CD4-positive, CD25-positive, alpha-beta regulatory T cell (primary cell): ENCODE measurements at regions not wholly inside any gene's neighbourhood (a gene's known extent, or its start where the extent isn't known, plus 50 kb on each side); places are given as distances from the start of the nearest gene placed in this dataset.

Experiments
- ATAC-seq, 2 donors: fragments of 150-1000 bp; cut with Tn5 transposase; one replicate each; pipeline ENCODE4 v1.10.0; 2021; ENCODE audit warnings: low read depth in 2 of 2, moderate number of reproducible peaks in 2 of 2, moderate library complexity in 1 of 2
- DNase-seq, 3 donors: peaks; one replicate each; pipeline versions ENCODE4 v3.0.0 to v3.0.0-alpha.2; 2012 to 2022; ENCODE audit warnings: mixed read lengths in 1 of 3
- H3K27ac ChIP-seq: one replicate; pipeline ENCODE4 v1.7.0; 2013; ENCODE audit warnings: mild to moderate bottlenecking, low read length; ENCODE audit not compliant: insufficient read depth, poor library complexity, severe bottlenecking
- H3K27me3 ChIP-seq: one replicate; pipeline ENCODE4 v1.7.0; 2013; ENCODE audit warnings: low read length; ENCODE audit not compliant: control insufficient read depth, insufficient read depth
- H3K36me3 ChIP-seq: one replicate; pipeline ENCODE4 v1.7.0; 2013; ENCODE audit warnings: mild to moderate bottlenecking, low read length, moderate library complexity; ENCODE audit not compliant: control insufficient read depth, insufficient read depth
- H3K4me1 ChIP-seq: 2 replicates; pipeline ENCODE4 v1.7.0; 2013; ENCODE audit warnings: mild to moderate bottlenecking, low read length; ENCODE audit not compliant: insufficient read depth, control insufficient read depth, poor library complexity, severe bottlenecking
- H3K4me3 ChIP-seq: one replicate; pipeline ENCODE4 v1.7.0; 2013; ENCODE audit warnings: low read depth, mild to moderate bottlenecking, low read length, moderate library complexity
- H3K9me3 ChIP-seq, 2 experiments: 1 replicate in 1 of 2; 2 replicates in 1 of 2; pipeline ENCODE4 v1.7.0; 2013; ENCODE audit warnings: low read length in 2 of 2, mild to moderate bottlenecking in 1 of 2, moderate library complexity in 1 of 2; ENCODE audit not compliant: control insufficient read depth in 2 of 2
- H3K27ac Mint-ChIP-seq, 3 donors: one replicate each; pipeline ENCODE4 v1.8.0; 2020 to 2022; ENCODE audit warnings: mild to moderate bottlenecking in 3 of 3, mixed read lengths in 3 of 3, moderate library complexity in 2 of 3
- H3K27me3 Mint-ChIP-seq: one replicate; pipeline ENCODE4 v1.8.0; 2022; ENCODE audit warnings: mild to moderate bottlenecking, mixed read lengths
- H3K36me3 Mint-ChIP-seq: one replicate; pipeline ENCODE4 v1.8.0; 2020; ENCODE audit warnings: mixed read lengths
- H3K4me1 Mint-ChIP-seq, 4 donors: one replicate each; pipeline ENCODE4 v1.8.0; 2020 to 2022; ENCODE audit warnings: mixed read lengths in 4 of 4, mild to moderate bottlenecking in 1 of 4
- H3K4me3 Mint-ChIP-seq, 4 donors: one replicate each; pipeline ENCODE4 v1.8.0; 2020 to 2022; ENCODE audit warnings: mild to moderate bottlenecking in 4 of 4, mixed read lengths in 4 of 4, moderate library complexity in 3 of 4
- H3K9me3 Mint-ChIP-seq, 7 donors: one replicate each; pipeline ENCODE4 v1.8.0; 2020 to 2022; ENCODE audit warnings: mixed read lengths in 7 of 7, mild to moderate bottlenecking in 3 of 7, moderate library complexity in 2 of 7

- Mint-ChIP-seq H3K9me3 (peaks cover 0 to 2% (median 0%) of the 10 kb centered on the region in 7 donors), H3K4me1 (no peaks in the 10 kb centered on the region)
- ATAC-seq = no peak
Measured at GRCh38 chr2:16330982-16331381, 334.7 kb downstream of the CYRIA start.

GRCh38 chr2:16330571-16330970 is 335.1 kb downstream of the CYRIA start:
- no peaks in the 10 kb centered on the region for H3K9me3 ChIP-seq
- no peak overlapping the region for H3K4me3 Mint-ChIP-seq
- ATAC-seq = no peak
- peaks cover 0 to 2% (median 0%) of the 10 kb centered on the region in 7 donors for H3K9me3 Mint-ChIP-seq
- H3K27me3 Mint-ChIP-seq = no peaks in the 10 kb centered on the region
- no peak for DNase-seq
- no peaks in the 10 kb centered on the region for H3K36me3 Mint-ChIP-seq
- no peak overlapping the region for H3K27ac Mint-ChIP-seq
- H3K36me3 ChIP-seq = no peaks in the 10 kb centered on the region
- no peaks in the 10 kb centered on the region for H3K27me3 ChIP-seq
- H3K27ac ChIP-seq = no peak overlapping the region
- no peaks in the 10 kb centered on the region for H3K4me1 ChIP-seq
- H3K4me1 Mint-ChIP-seq = no peaks in the 10 kb centered on the region
- H3K4me3 ChIP-seq = no peak overlapping the region

More at GRCh38 chr2:16330982-16331381, 334.7 kb downstream of the CYRIA start:
- no peak for DNase-seq
- Mint-ChIP-seq H3K27ac (no peak overlapping the region), H3K4me3 (no peak overlapping the region), H3K36me3 (no peaks in the 10 kb centered on the region), H3K27me3 (no peaks in the 10 kb centered on the region)
- Histone ChIP-seq H3K4me1 (no peaks in the 10 kb centered on the region), H3K27me3 (no peaks in the 10 kb centered on the region), H3K9me3 (no peaks in the 10 kb centered on the region), H3K27ac (no peak overlapping the region), H3K36me3 (no peaks in the 10 kb centered on the region), H3K4me3 (no peak overlapping the region)

GRCh38 chr2:16330012-16330411 is 335.6 kb downstream of the CYRIA start:
- Mint-ChIP-seq H3K36me3 (no peaks in the 10 kb centered on the region), H3K9me3 (peaks cover 0 to 2% (median 0%) of the 10 kb centered on the region in 7 donors), H3K27ac (no peak overlapping the region), H3K27me3 (no peaks in the 10 kb centered on the region), H3K4me3 (no peak overlapping the region), H3K4me1 (no peaks in the 10 kb centered on the region)
- no peak overlapping the region for H3K4me3 ChIP-seq
- H3K27ac ChIP-seq = no peak overlapping the region
- no peaks in the 10 kb centered on the region for H3K27me3 ChIP-seq
- H3K9me3 ChIP-seq = no peaks in the 10 kb centered on the region
- no peaks in the 10 kb centered on the region for H3K4me1 ChIP-seq
- ATAC-seq (no peak), DNase-seq (no peak)
- no peaks in the 10 kb centered on the region for H3K36me3 ChIP-seq

DNA sequence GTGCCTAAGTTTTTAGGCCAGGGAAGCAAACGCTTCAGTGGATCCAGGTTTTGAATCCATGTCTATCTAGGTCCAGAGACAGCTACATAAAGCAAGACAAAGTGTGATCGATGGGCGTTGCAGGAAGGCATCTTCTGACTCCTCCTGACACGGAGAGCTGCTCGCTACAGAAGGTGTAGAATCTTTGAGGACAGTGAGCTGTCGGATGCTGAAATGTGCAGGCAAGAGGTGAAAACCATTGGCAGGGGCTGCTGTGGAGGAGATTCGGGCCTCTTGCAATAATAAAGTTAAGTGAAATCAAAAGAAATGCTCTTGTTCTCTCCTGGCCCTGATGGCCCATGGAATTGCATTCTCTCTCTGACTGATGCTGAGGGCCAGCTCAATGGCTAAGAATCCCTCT is 336.2 kb downstream of the CYRIA start:
- Mint-ChIP-seq H3K4me3 (no peak overlapping the region), H3K4me1 (no peaks in the 10 kb centered on the region), H3K27ac (no peak overlapping the region), H3K27me3 (no peaks in the 10 kb centered on the region), H3K36me3 (no peaks in the 10 kb centered on the region), H3K9me3 (peaks cover 0 to 2% (median 0%) of the 10 kb centered on the region in 7 donors)
- no peak overlapping the region for H3K27ac ChIP-seq
- no peak for ATAC-seq
- H3K9me3 ChIP-seq = no peaks in the 10 kb centered on the region
- no peaks in the 10 kb centered on the region for H3K27me3 ChIP-seq
- no peak for DNase-seq
- H3K4me1 ChIP-seq = no peaks in the 10 kb centered on the region
- H3K4me3 ChIP-seq = no peak overlapping the region
- no peaks in the 10 kb centered on the region for H3K36me3 ChIP-seq

DNA sequence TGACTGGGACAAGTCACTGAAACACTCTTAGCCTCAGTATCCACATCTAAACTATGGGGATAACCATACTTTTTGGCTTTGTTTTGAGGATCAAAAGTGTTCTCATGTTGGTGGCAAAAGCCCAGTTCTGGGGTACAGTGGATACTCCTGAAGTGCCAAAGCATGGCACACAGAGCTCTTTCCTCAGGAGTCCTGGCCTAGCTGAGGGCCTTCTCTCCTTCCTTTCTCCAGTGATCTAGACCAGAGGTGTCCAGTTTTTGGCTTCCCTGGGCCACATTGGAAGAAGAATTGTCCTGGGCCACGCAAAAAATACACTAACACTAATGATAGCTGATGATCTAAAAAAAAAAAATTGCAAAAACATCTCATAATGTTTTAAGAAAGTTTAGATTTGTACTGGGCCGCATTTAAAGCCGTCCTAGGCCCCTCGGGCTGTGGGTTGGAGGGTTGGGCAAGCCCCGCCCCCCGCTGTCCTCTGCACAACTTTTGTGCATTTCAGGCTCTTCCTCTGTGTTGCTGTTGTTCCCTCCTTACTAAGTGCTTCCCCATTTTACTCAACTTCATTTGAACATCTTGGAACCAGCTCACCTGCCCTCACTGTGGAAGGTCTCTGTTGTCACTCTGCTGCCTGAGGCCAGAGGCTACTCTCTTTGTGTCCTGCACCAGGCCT is 337.0 kb downstream of the CYRIA start:
- Histone ChIP-seq H3K4me1 (no peaks in the 10 kb centered on the region), H3K36me3 (no peaks in the 10 kb centered on the region), H3K9me3 (no peaks in the 10 kb centered on the region), H3K27ac (no peak overlapping the region), H3K4me3 (no peak overlapping the region), H3K27me3 (no peaks in the 10 kb centered on the region)
- no peak overlapping the region for H3K27ac Mint-ChIP-seq
- H3K9me3 Mint-ChIP-seq = peaks cover 0 to 2% (median 0%) of the 10 kb centered on the region in 7 donors
- H3K4me1 Mint-ChIP-seq = no peaks in the 10 kb centered on the region
- no peak overlapping the region for H3K4me3 Mint-ChIP-seq
- no peak for DNase-seq
- no peak for ATAC-seq
- peaks cover 1% of the 10 kb centered on the region for H3K27me3 Mint-ChIP-seq
- H3K36me3 Mint-ChIP-seq = no peaks in the 10 kb centered on the region

- no peaks in the 10 kb centered on the region for H3K36me3 ChIP-seq
- no peaks in the 10 kb centered on the region for H3K9me3 ChIP-seq
- no peak overlapping the region for H3K27ac ChIP-seq
- ATAC-seq = no peak
- H3K27ac Mint-ChIP-seq = no peak overlapping the region
- H3K27me3 ChIP-seq = no peaks in the 10 kb centered on the region
- no peak for DNase-seq
- H3K36me3 Mint-ChIP-seq = no peaks in the 10 kb centered on the region
- peaks cover 5% of the 10 kb centered on the region for H3K27me3 Mint-ChIP-seq
- H3K9me3 Mint-ChIP-seq = peaks cover 0 to 2% (median 0%) of the 10 kb centered on the region in 7 donors
- H3K4me1 ChIP-seq = no peaks in the 10 kb centered on the region
- H3K4me3 Mint-ChIP-seq = no peak overlapping the region
- no peaks in the 10 kb centered on the region for H3K4me1 Mint-ChIP-seq
- H3K4me3 ChIP-seq = no peak overlapping the region
Measured at GRCh38 chr2:16327326-16327725, 338.3 kb downstream of the CYRIA start.

DNA sequence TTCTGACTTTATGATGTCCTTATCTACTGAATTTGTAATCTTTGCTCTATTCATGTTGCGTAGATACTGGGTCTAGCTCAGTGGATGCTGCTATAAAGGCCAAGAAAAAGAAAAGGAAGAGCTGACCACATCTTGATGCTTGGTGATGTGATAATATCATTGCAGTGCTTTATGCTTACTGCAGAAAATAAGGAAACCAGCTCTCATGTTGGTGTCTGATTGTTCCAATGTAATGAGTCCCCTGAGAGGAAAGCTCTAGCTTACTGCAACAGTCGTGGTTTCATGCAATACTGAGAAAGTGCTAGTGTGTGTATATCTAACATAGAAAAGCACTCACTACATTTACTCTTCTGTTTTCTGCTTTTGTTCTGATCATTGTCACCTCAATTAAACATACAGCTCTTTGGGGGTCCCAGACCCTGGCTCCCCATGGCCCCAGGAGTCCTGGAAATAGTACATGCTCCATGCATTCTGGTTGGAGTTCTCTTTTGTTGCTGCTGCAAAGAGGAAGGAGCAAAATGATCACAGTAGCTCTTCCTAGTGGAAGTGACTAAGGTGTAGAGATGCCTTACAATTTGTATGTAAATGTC is 338.8 kb downstream of the CYRIA start:
- no peaks in the 10 kb centered on the region for H3K4me1 ChIP-seq
- Mint-ChIP-seq H3K4me1 (no peaks in the 10 kb centered on the region), H3K27ac (no peak overlapping the region), H3K27me3 (peaks cover 5% of the 10 kb centered on the region), H3K36me3 (no peaks in the 10 kb centered on the region), H3K4me3 (no peak overlapping the region), H3K9me3 (peaks cover 0 to 2% (median 0%) of the 10 kb centered on the region in 7 donors)
- ATAC-seq (no peak), DNase-seq (no peak)
- H3K4me3 ChIP-seq = no peak overlapping the region
- no peak overlapping the region for H3K27ac ChIP-seq
- no peaks in the 10 kb centered on the region for H3K27me3 ChIP-seq
- H3K36me3 ChIP-seq = no peaks in the 10 kb centered on the region
- H3K9me3 ChIP-seq = no peaks in the 10 kb centered on the region

GRCh38 chr2:16325976-16326510 is 339.6 kb downstream of the CYRIA start:
- no peak for ATAC-seq
- Histone ChIP-seq H3K4me3 (no peak overlapping the region), H3K4me1 (no peaks in the 10 kb centered on the region), H3K9me3 (no peaks in the 10 kb centered on the region), H3K36me3 (no peaks in the 10 kb centered on the region), H3K27ac (no peak overlapping the region), H3K27me3 (no peaks in the 10 kb centered on the region)
- H3K9me3 Mint-ChIP-seq = peaks cover 0 to 2% (median 0%) of the 10 kb centered on the region in 7 donors
- no peak for DNase-seq
- H3K4me3 Mint-ChIP-seq = no peak overlapping the region
- H3K27ac Mint-ChIP-seq = no peak overlapping the region
- peaks cover 5% of the 10 kb centered on the region for H3K27me3 Mint-ChIP-seq
- no peaks in the 10 kb centered on the region for H3K36me3 Mint-ChIP-seq
- H3K4me1 Mint-ChIP-seq = no peaks in the 10 kb centered on the region
